MM.1S (cell line): ENCODE measurements at regions not wholly inside any gene's neighbourhood (a gene's known extent, or its start where the extent isn't known, plus 50 kb on each side); places are given as distances from the start of the nearest gene placed in this dataset.

Source experiments
- DNase-seq: peaks from one replicate; pipeline ENCODE4 v3.0.0-alpha.2; 2015
- H2AFZ ChIP-seq: fragments of 300-600 bp; sonication (generic); 2 replicates; pipeline ENCODE4 v1.6.0; 2016; ENCODE audit warnings: antibody characterized with exemption, low read length
- H3F3A ChIP-seq: fragments of 300-600 bp; sonication (generic); 2 replicates; pipeline ENCODE4 v1.6.1; 2016; ENCODE audit warnings: mild to moderate bottlenecking, antibody characterized with exemption, low read length, moderate library complexity, mixed read lengths; ENCODE audit not compliant: insufficient read depth
- H3K27ac ChIP-seq: fragments of 300-600 bp; sonication (generic); 2 replicates; pipeline ENCODE4 v1.5.1; 2016; ENCODE audit warnings: mild to moderate bottlenecking, low read length
- H3K27me3 ChIP-seq: fragments of 300-600 bp; sonication (generic); replicated peaks from 2 replicates; pipeline ENCODE4 v1.6.0; 2016; ENCODE audit warnings: low read length; ENCODE audit not compliant: insufficient read depth
- H3K36me3 ChIP-seq: fragments of 300-600 bp; sonication (generic); replicated peaks from 2 replicates; pipeline ENCODE4 v1.6.1; 2016; ENCODE audit warnings: mild to moderate bottlenecking, low read length, mixed read lengths; ENCODE audit not compliant: insufficient read depth
- H3K4me1 ChIP-seq: fragments of 300-600 bp; sonication (generic); 2 replicates; pipeline ENCODE4 v1.6.1; 2016; ENCODE audit warnings: low read length, mixed read lengths
- H3K4me2 ChIP-seq: fragments of 300-600 bp; sonication (generic); 2 replicates; pipeline ENCODE4 v1.6.0; 2016; ENCODE audit warnings: low read depth, low read length
- H3K4me3 ChIP-seq: fragments of 300-600 bp; sonication (generic); 2 replicates; pipeline ENCODE4 v1.5.1; 2016; ENCODE audit warnings: low read length, mixed read lengths
- H3K79me2 ChIP-seq: fragments of 300-600 bp; sonication (generic); 2 replicates; pipeline ENCODE4 v1.6.1; 2016; ENCODE audit warnings: mixed run types, low read length, mixed read lengths
- H3K9ac ChIP-seq: fragments of 300-600 bp; sonication (generic); 2 replicates; pipeline ENCODE4 v1.6.1; 2016; ENCODE audit warnings: low read length, mixed read lengths
- H3K9me2 ChIP-seq: fragments of 300-600 bp; sonication (generic); replicated peaks from 2 replicates; pipeline ENCODE4 v1.6.1; 2016; ENCODE audit warnings: mild to moderate bottlenecking, low read length, mixed read lengths; ENCODE audit not compliant: insufficient read depth
- H3K9me3 ChIP-seq: fragments of 300-600 bp; sonication (generic); replicated peaks from 2 replicates; pipeline ENCODE4 v1.6.1; 2016; ENCODE audit warnings: mild to moderate bottlenecking, low read length, mixed read lengths; ENCODE audit not compliant: insufficient read depth
- H4K20me1 ChIP-seq: fragments of 300-600 bp; sonication (generic); 2 replicates; pipeline ENCODE4 v1.6.1; 2016; ENCODE audit warnings: mild to moderate bottlenecking, low read length, moderate library complexity, mixed read lengths; ENCODE audit not compliant: insufficient read depth
- CTCF ChIP-seq: fragments of 300-600 bp; sonication (generic); IDR thresholded peaks from 2 replicates; pipeline ENCODE4 v1.5.1; 2016; ENCODE audit warnings: antibody characterized with exemption, low read length, mixed read lengths
- EZH2 ChIP-seq: fragments of 300-600 bp; sonication (generic); optimal IDR thresholded peaks from 2 replicates; pipeline ENCODE3; 2017; ENCODE audit warnings: low read depth, mild to moderate bottlenecking, antibody characterized with exemption, low read length, mixed read lengths
- EZH2phosphoT487 ChIP-seq: fragments of 300-600 bp; sonication (generic); IDR thresholded peaks from 2 replicates; pipeline ENCODE4 v1.6.1; 2018; ENCODE audit warnings: antibody characterized with exemption, low read length

- Histone ChIP-seq H3F3A (no peaks in the 10 kb centered on the region), H4K20me1 (no peaks in the 10 kb centered on the region), H3K36me3 (no peaks in the 10 kb centered on the region), H3K27me3 (no peaks in the 10 kb centered on the region), H3K27ac (no peak overlapping the region), H3K9ac (no peak overlapping the region), H3K4me2 (no peak overlapping the region), H3K4me3 (no peak overlapping the region), H3K9me2 (no peaks in the 10 kb centered on the region), H2AFZ (no peak overlapping the region), H3K4me1 (no peaks in the 10 kb centered on the region), H3K9me3 (no peaks in the 10 kb centered on the region), H3K79me2 (no peaks in the 10 kb centered on the region)
- TF ChIP-seq EZH2phosphoT487 (no peak), CTCF (no peak), EZH2 (no peak)
- no peak for DNase-seq
Measured at GRCh38 chr5:22970956-22971618, 117.9 kb upstream of the CDH12 start.

DNA sequence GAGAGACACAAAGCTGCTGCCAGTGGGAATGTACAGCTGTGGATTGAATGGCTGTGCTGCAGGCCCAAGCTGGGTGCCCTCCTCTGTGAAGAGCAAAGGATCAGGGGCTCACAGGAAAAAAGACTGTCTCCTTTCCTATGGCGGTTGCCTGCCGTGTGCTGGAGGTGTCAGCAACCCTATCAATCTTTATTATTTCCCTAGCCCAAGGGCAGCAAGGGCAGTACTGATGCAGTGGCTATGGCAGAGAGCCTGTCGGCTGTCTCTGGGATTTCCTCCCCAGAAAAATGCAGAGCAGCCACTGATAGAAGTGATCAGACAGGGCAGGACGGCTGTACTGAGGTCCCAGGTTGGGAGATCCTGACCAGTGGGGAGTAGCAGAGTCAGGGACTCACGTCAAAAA is 117.3 kb upstream of the CDH12 start:
- H3K4me2 ChIP-seq = no peak overlapping the region
- H3K27ac ChIP-seq = no peak overlapping the region
- H3K9me2 ChIP-seq = no peaks in the 10 kb centered on the region
- no peaks in the 10 kb centered on the region for H3K9me3 ChIP-seq
- TF ChIP-seq EZH2phosphoT487 (no peak), EZH2 (no peak), CTCF (no peak)
- no peak overlapping the region for H3K9ac ChIP-seq
- H3K79me2 ChIP-seq = no peaks in the 10 kb centered on the region
- no peaks in the 10 kb centered on the region for H4K20me1 ChIP-seq
- H3K4me3 ChIP-seq = no peak overlapping the region
- no peaks in the 10 kb centered on the region for H3K27me3 ChIP-seq
- no peak overlapping the region for H2AFZ ChIP-seq
- no peaks in the 10 kb centered on the region for H3F3A ChIP-seq
- no peaks in the 10 kb centered on the region for H3K4me1 ChIP-seq
- H3K36me3 ChIP-seq = no peaks in the 10 kb centered on the region
- DNase-seq = no peak

GRCh38 chr5:22968386-22968785 is 115.2 kb upstream of the CDH12 start:
- Histone ChIP-seq H2AFZ (no peak overlapping the region), H3K4me2 (no peak overlapping the region), H3K4me3 (no peak overlapping the region), H3K36me3 (no peaks in the 10 kb centered on the region), H4K20me1 (no peaks in the 10 kb centered on the region), H3F3A (no peaks in the 10 kb centered on the region), H3K27ac (no peak overlapping the region), H3K9ac (no peak overlapping the region), H3K4me1 (no peaks in the 10 kb centered on the region), H3K9me3 (no peaks in the 10 kb centered on the region), H3K27me3 (no peaks in the 10 kb centered on the region), H3K79me2 (no peaks in the 10 kb centered on the region), H3K9me2 (no peaks in the 10 kb centered on the region)
- no peak for DNase-seq
- no peak for TF ChIP-seq EZH2phosphoT487
- no peak for TF ChIP-seq EZH2
- TF ChIP-seq CTCF = no peak
